WTC11 (cell line): ENCODE measurements at regions not wholly inside any gene's neighbourhood (a gene's known extent, or its start where the extent isn't known, plus 50 kb on each side); places are given as distances from the start of the nearest gene placed in this dataset.

ENCODE experiments used
- ATAC-seq: fragments of 200-7000 bp; cut with Tn5 transposase; 2 replicates; pipeline ENCODE4 v1.10.0; 2021; ENCODE audit warnings: mild to moderate bottlenecking, moderate library complexity
- CTCF ChIA-PET: fragments of 300-600 bp; sonication (Branson Sonifier 250); formaldehyde crosslinking; loops from one replicate; lab custom pipeline; 2021; ENCODE audit warnings: antibody characterized with exemption; lab: Charles Lee
- POLR2A ChIA-PET: fragments of 350-600 bp; sonication (Branson Sonifier 250); formaldehyde crosslinking; loops from one replicate; lab custom pipeline; 2021; ENCODE audit warnings: antibody characterized with exemption; lab: Charles Lee
- DNase-seq: peaks from one replicate; pipeline ENCODE4 v3.0.0; 2021; ENCODE audit warnings: low spot score
- H3K27ac Mint-ChIP-seq: 2 replicates; pipeline ENCODE4 v1.8.0; 2021; ENCODE audit warnings: mixed read lengths
- H3K27me3 Mint-ChIP-seq: 2 replicates; pipeline ENCODE4 v1.8.0; 2021; ENCODE audit warnings: low read depth, mild to moderate bottlenecking, moderate library complexity, mixed read lengths
- H3K36me3 Mint-ChIP-seq: 2 replicates; pipeline ENCODE4 v1.8.0; 2021; ENCODE audit warnings: mixed read lengths
- H3K4me1 Mint-ChIP-seq: 2 replicates; pipeline ENCODE4 v1.8.0; 2022; ENCODE audit warnings: mixed read lengths
- H3K4me3 Mint-ChIP-seq: 2 replicates; pipeline ENCODE4 v1.8.0; 2021; ENCODE audit warnings: mild to moderate bottlenecking, moderate library complexity, mixed read lengths
- H3K9me3 Mint-ChIP-seq: 2 replicates; pipeline ENCODE4 v1.8.0; 2021; ENCODE audit warnings: mixed read lengths
- ATF3 ChIP-seq: sonication (generic); formaldehyde crosslinking; conservative IDR thresholded peaks from 2 replicates; pipeline ENCODE4 v1.8.1; 2022; ENCODE audit warnings: mild to moderate bottlenecking, missing genetic modification reagents
- CREB1 ChIP-seq: sonication (generic); formaldehyde crosslinking; IDR thresholded peaks from 2 replicates; pipeline ENCODE4 v1.8.0; 2023; ENCODE audit warnings: mild to moderate bottlenecking, missing genetic modification reagents
- EMX1 ChIP-seq: fragments of 250-450 bp; sonication (Bioruptor Pico); IDR thresholded peaks from 2 replicates; pipeline ENCODE4 v1.8.0; 2021; ENCODE audit warnings: mild to moderate bottlenecking
- FOXJ3 ChIP-seq: sonication (generic); formaldehyde crosslinking; IDR thresholded peaks from 2 replicates; pipeline ENCODE4 v1.9.0; 2021; ENCODE audit warnings: missing genetic modification reagents, mild to moderate bottlenecking, borderline replicate concordance
- GABPB1 ChIP-seq: sonication (generic); formaldehyde crosslinking; IDR thresholded peaks from 2 replicates; pipeline ENCODE4 v1.8.1; 2023; ENCODE audit warnings: mild to moderate bottlenecking, missing genetic modification reagents
- IRF1 ChIP-seq: sonication (generic); formaldehyde crosslinking; IDR thresholded peaks from 2 replicates; pipeline ENCODE4 v1.8.0; 2023; ENCODE audit warnings: missing genetic modification reagents
- IRF2 ChIP-seq: sonication (generic); formaldehyde crosslinking; IDR thresholded peaks from 2 replicates; pipeline ENCODE4 v1.8.0; 2022; ENCODE audit warnings: low read depth, missing genetic modification reagents, borderline replicate concordance
- JUN ChIP-seq: sonication (generic); formaldehyde crosslinking; IDR thresholded peaks from 2 replicates; pipeline ENCODE4 v1.8.0; 2023; ENCODE audit warnings: mild to moderate bottlenecking, missing genetic modification reagents
- NR1H2 ChIP-seq: sonication (generic); formaldehyde crosslinking; IDR thresholded peaks from 2 replicates; pipeline ENCODE4 v1.9.0; 2021; ENCODE audit warnings: mild to moderate bottlenecking, moderate library complexity, missing genetic modification reagents
- OVOL2 ChIP-seq: fragments of 250-450 bp; sonication (Bioruptor Pico); IDR thresholded peaks from 2 replicates; pipeline ENCODE4 v1.9.0; 2021; ENCODE audit warnings: mild to moderate bottlenecking, borderline replicate concordance
- RORB ChIP-seq: fragments of 250-450 bp; sonication (Bioruptor Pico); IDR thresholded peaks from 2 replicates; pipeline ENCODE4 v1.9.0; 2021; ENCODE audit warnings: mild to moderate bottlenecking
- SMAD3 ChIP-seq: sonication (generic); formaldehyde crosslinking; IDR thresholded peaks from 2 replicates; pipeline ENCODE4 v1.8.0; 2022; ENCODE audit warnings: missing genetic modification reagents, mild to moderate bottlenecking, borderline replicate concordance
- SMAD4 ChIP-seq: sonication (generic); formaldehyde crosslinking; IDR thresholded peaks from 2 replicates; pipeline ENCODE4 v1.8.0; 2022; ENCODE audit warnings: mild to moderate bottlenecking, missing genetic modification reagents
- ZNF121 ChIP-seq: sonication (generic); formaldehyde crosslinking; IDR thresholded peaks from 2 replicates; pipeline ENCODE4 v1.8.0; 2023; ENCODE audit warnings: missing genetic modification reagents
- ZNF232 ChIP-seq: sonication (generic); formaldehyde crosslinking; IDR thresholded peaks from 2 replicates; pipeline ENCODE4 v1.8.0; 2022; ENCODE audit warnings: mild to moderate bottlenecking, missing genetic modification reagents
- ZNF263 ChIP-seq: sonication (generic); formaldehyde crosslinking; IDR thresholded peaks from 2 replicates; pipeline ENCODE4 v1.8.1; 2022; ENCODE audit warnings: low read depth, mild to moderate bottlenecking, moderate library complexity, missing genetic modification reagents
- ZNF671 ChIP-seq: fragments of 250-450 bp; sonication (Bioruptor Pico); IDR thresholded peaks from 2 replicates; pipeline ENCODE4 v1.8.0; 2021; ENCODE audit warnings: mild to moderate bottlenecking
- ZSCAN18 ChIP-seq: fragments of 250-450 bp; sonication (Bioruptor Pico); IDR thresholded peaks from 2 replicates; pipeline ENCODE4 v2.1.2; 2022; ENCODE audit warnings: mild to moderate bottlenecking, moderate library complexity
- TF ChIP-seq, protein P1 (sequence below): sonication (generic); formaldehyde crosslinking; IDR thresholded peaks from 2 replicates; pipeline ENCODE4 v1.8.0; 2022; ENCODE audit warnings: mild to moderate bottlenecking, missing genetic modification reagents
- TF ChIP-seq, protein P2 (sequence below): sonication (generic); formaldehyde crosslinking; IDR thresholded peaks from 2 replicates; pipeline ENCODE4 v1.8.0; 2022; ENCODE audit warnings: mild to moderate bottlenecking, missing genetic modification reagents
- TF ChIP-seq, protein P3 (sequence below): sonication (generic); formaldehyde crosslinking; IDR thresholded peaks from 2 replicates; pipeline ENCODE4 v1.8.0; 2023; ENCODE audit warnings: missing genetic modification reagents, mild to moderate bottlenecking, borderline replicate concordance
- TF ChIP-seq, protein P4 (sequence below): sonication (generic); formaldehyde crosslinking; IDR thresholded peaks from 2 replicates; pipeline ENCODE4 v1.8.1; 2022; ENCODE audit warnings: low read depth, mild to moderate bottlenecking, moderate library complexity, missing genetic modification reagents, borderline replicate concordance
- TF ChIP-seq, protein P5 (sequence below): fragments of 250-450 bp; sonication (Bioruptor Pico); IDR thresholded peaks from 2 replicates; pipeline ENCODE4 v1.9.0; 2021; ENCODE audit warnings: moderate library complexity, mild to moderate bottlenecking, inconsistent platforms, borderline replicate concordance

DNA sequence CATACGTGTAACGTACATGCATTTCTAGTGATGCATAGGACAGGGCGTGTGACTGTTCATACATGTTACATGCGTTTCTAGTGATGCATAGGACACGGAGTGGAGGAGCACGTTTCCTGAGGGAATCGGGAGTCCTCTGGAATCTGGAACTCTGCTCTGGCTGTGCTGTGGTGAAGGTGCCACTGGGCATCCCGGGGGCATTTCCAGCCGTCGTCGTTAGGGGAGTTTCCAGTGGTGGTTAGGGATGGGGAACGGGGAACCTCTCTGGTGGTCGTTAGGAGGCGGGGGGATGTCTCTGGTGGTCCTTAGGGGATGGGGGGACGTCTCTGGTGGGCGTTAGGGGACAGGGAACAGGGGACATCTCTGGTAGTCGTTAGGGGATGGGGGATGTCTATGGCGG lies 209.6 kb upstream of the SOX1 start:
- CTCF ChIA-PET = no interaction called here
- peaks cover 7% of the 10 kb centered on the region; the same call in 1 of the 2 replicates for H3K36me3 Mint-ChIP-seq
- DNase-seq (no peak), ATAC-seq (no peak)
- H3K4me1 Mint-ChIP-seq = peaks cover 32% of the 10 kb centered on the region
- H3K27me3 Mint-ChIP-seq = peaks cover 4% of the 10 kb centered on the region; the same call in 1 of the 2 replicates
- POLR2A ChIA-PET = no interaction called here
- no peak overlapping the region for H3K27ac Mint-ChIP-seq
- peaks cover 11% of the 10 kb centered on the region for H3K9me3 Mint-ChIP-seq
- no peak overlapping the region for H3K4me3 Mint-ChIP-seq
- TF ChIP-seq ZNF121 (CRISPR knock-in tag) = no peak
- TF ChIP-seq, protein P1, sequence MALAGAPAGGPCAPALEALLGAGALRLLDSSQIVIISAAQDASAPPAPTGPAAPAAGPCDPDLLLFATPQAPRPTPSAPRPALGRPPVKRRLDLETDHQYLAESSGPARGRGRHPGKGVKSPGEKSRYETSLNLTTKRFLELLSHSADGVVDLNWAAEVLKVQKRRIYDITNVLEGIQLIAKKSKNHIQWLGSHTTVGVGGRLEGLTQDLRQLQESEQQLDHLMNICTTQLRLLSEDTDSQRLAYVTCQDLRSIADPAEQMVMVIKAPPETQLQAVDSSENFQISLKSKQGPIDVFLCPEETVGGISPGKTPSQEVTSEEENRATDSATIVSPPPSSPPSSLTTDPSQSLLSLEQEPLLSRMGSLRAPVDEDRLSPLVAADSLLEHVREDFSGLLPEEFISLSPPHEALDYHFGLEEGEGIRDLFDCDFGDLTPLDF (CRISPR knock-in tag) = no peak
- TF ChIP-seq EMX1 (CRISPR knock-in tag) = no peak
- TF ChIP-seq SMAD4 (CRISPR knock-in tag) = no peak
- no peak for TF ChIP-seq IRF2
- TF ChIP-seq ATF3 = no peak
- TF ChIP-seq ZNF263 (CRISPR knock-in tag) = no peak
- TF ChIP-seq, protein P2, sequence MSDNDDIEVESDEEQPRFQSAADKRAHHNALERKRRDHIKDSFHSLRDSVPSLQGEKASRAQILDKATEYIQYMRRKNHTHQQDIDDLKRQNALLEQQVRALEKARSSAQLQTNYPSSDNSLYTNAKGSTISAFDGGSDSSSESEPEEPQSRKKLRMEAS (CRISPR knock-in tag) = no peak
- TF ChIP-seq OVOL2 (CRISPR knock-in tag) = no peak
- TF ChIP-seq, all 79 proteins: peak for 0

- Mint-ChIP-seq H3K27ac (no peak overlapping the region), H3K4me1 (peaks cover 31% of the 10 kb centered on the region), H3K27me3 (peaks cover 7% of the 10 kb centered on the region), H3K9me3 (peaks cover 11% of the 10 kb centered on the region), H3K4me3 (no peak overlapping the region), H3K36me3 (peaks cover 7% of the 10 kb centered on the region; the same call in 1 of the 2 replicates)
- TF ChIP-seq RORB (CRISPR knock-in tag) (no peak), CREB1 (CRISPR knock-in tag) (no peak), IRF1 (CRISPR knock-in tag) (no peak), ZNF671 (CRISPR knock-in tag) (no peak), IRF2 (no peak), JUN (CRISPR knock-in tag) (no peak), GABPB1 (CRISPR knock-in tag) (no peak), ZSCAN18 (CRISPR knock-in tag) (no peak), NR1H2 (CRISPR knock-in tag) (no peak), ZNF232 (CRISPR knock-in tag) (no peak), SMAD3 (CRISPR knock-in tag) (no peak), FOXJ3 (CRISPR knock-in tag) (no peak)
- TF ChIP-seq, protein P3, sequence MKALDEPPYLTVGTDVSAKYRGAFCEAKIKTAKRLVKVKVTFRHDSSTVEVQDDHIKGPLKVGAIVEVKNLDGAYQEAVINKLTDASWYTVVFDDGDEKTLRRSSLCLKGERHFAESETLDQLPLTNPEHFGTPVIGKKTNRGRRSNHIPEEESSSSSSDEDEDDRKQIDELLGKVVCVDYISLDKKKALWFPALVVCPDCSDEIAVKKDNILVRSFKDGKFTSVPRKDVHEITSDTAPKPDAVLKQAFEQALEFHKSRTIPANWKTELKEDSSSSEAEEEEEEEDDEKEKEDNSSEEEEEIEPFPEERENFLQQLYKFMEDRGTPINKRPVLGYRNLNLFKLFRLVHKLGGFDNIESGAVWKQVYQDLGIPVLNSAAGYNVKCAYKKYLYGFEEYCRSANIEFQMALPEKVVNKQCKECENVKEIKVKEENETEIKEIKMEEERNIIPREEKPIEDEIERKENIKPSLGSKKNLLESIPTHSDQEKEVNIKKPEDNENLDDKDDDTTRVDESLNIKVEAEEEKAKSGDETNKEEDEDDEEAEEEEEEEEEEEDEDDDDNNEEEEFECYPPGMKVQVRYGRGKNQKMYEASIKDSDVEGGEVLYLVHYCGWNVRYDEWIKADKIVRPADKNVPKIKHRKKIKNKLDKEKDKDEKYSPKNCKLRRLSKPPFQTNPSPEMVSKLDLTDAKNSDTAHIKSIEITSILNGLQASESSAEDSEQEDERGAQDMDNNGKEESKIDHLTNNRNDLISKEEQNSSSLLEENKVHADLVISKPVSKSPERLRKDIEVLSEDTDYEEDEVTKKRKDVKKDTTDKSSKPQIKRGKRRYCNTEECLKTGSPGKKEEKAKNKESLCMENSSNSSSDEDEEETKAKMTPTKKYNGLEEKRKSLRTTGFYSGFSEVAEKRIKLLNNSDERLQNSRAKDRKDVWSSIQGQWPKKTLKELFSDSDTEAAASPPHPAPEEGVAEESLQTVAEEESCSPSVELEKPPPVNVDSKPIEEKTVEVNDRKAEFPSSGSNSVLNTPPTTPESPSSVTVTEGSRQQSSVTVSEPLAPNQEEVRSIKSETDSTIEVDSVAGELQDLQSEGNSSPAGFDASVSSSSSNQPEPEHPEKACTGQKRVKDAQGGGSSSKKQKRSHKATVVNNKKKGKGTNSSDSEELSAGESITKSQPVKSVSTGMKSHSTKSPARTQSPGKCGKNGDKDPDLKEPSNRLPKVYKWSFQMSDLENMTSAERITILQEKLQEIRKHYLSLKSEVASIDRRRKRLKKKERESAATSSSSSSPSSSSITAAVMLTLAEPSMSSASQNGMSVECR (CRISPR knock-in tag) = no peak
- TF ChIP-seq, protein P4, sequence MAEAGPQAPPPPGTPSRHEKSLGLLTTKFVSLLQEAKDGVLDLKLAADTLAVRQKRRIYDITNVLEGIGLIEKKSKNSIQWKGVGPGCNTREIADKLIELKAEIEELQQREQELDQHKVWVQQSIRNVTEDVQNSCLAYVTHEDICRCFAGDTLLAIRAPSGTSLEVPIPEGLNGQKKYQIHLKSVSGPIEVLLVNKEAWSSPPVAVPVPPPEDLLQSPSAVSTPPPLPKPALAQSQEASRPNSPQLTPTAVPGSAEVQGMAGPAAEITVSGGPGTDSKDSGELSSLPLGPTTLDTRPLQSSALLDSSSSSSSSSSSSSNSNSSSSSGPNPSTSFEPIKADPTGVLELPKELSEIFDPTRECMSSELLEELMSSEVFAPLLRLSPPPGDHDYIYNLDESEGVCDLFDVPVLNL (CRISPR knock-in tag) = no peak
- TF ChIP-seq, protein P5, sequence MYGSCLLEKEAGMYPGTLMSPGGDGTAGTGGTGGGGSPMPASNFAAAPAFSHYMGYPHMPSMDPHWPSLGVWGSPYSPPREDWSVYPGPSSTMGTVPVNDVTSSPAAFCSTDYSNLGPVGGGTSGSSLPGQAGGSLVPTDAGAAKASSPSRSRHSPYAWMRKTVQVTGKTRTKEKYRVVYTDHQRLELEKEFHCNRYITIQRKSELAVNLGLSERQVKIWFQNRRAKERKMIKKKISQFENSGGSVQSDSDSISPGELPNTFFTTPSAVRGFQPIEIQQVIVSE (CRISPR knock-in tag) = no peak
- CTCF ChIA-PET = no interaction called here
- ATAC-seq (no peak), DNase-seq (no peak)
- POLR2A ChIA-PET = no interaction called here
Measured at GRCh38 chr13:111857846-111858560, 208.9 kb upstream of the SOX1 start.
